NCI-H2171 (cell line): ENCODE measurements at regions not wholly inside any gene's neighbourhood (a gene's known extent, or its start where the extent isn't known, plus 50 kb on each side); places are given as distances from the start of the nearest gene placed in this dataset.

Experiments
- DNase-seq: peaks from one replicate; lab custom pipeline; 2025; lab: John Stamatoyannopoulos, UW

DNA sequence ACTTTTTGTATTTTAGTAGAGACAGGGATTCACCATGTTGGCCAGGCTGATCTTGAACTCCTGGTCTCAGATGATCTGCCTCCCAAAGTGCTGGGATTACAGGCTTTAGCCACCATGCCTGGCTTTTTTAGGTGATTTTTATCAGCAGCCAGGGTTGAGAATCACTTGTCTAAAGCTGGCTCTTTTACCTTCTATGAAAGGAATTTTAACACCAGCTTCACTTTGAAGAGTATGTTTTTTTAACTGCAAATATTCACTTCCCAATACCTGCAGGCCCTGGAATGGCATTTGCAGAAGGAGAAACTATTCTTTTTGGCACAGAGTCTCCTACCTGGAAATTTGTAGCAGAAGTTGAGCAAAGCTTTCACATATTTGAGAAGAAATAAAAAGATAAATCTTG, 63.6 kb upstream of the NAA20 start:
- DNase-seq: no peak

DNA sequence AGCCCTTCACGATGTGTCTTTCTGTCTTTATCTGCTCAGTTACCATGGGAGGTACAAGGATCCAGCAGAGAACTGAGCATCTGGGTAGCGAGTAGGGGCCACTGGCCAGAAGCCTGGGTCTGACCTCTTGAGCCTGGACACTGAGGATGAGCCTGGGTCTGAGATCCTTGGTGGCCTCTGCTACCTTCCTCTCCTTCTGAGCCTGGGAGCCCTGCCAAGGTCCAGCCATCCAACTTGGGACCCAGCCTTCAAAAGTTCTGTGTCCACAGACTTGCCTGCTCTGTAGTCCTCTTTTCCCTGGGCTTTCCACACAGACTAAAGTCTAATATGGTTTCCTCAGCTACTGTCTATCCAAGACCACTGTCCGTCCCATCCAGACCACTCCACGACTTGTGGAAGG, 60.2 kb upstream of the NAA20 start:
- DNase-seq: no peak

DNA sequence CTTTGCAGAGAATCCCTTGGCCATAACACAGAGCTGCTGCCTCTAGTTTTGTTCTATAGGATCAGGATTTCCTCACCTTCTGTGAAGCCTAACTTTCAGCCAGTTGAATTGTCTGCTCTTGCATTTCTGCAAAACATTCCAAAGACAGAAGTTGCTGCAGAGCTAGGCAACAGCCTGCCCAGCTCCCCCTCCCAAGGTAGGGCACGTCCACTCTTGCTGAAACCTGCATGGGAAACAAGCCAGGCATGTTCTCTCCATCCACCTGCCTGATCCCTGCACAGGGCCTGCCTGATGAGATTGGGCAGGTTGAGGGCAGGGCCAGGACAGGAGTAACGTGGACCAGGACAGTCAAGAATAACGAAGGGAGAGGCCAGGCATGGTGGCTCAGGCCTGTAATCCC, 58.9 kb upstream of the NAA20 start:
- DNase-seq: no peak

DNA sequence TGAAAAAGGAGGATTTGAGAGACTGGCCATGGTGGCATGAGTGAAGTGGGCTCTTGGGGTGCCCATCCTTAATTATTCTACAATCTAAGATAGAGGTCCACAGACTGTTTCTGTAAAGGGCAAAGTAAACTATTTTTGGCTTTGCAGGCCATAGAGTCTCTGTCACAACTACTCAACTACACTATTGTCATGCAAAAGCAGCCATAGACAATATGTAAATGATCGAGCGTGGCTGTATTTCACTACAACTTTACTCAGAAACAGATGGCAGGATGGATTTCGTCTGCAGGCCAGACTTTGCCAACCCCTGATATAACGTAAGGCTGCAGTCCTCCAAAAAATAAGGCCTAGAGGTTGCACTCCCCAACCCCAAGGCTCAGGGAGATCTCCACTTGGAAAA, 58.2 kb upstream of the NAA20 start:
- no peak for DNase-seq

DNA sequence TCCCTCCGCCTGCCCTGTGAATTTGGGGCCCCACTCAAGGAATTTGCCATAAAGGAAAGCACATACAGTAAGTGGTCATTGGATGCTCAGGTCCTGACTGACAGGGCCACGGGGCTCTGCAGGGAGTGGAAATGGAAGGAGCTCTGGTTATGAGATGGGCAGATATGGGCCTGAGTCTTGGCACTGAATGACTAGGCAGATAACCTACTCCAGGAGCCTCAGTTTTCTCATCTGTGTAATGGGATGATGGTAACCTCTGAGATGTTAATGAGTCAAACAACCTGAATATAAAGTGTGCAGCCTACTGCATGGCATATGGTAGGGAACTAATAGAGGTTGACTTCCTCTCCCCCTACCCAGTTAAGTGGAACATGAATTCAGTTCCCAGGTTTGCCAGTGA, 56.4 kb upstream of the NAA20 start:
- DNase-seq: no peak

DNA sequence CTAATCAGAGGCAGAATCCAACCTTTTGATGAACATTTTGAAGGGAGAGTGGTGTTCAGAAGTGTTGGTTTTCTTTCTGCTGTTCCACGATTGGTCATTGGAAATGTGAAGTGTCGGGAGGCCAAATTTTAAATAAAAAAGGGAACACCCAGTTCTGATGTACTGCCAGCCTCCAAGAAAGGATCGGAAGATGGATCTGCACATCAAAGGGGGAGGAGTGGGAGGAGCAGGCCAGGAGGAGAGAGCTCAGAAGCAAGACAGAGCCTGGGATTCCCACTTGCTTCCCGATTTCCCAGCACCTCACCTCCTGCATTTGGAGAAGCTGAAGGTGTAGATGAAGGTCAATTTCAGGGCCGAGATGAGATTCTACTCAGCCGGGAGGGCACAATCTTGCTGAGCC, 55.9 kb upstream of the NAA20 start:
- DNase-seq: no peak

DNA sequence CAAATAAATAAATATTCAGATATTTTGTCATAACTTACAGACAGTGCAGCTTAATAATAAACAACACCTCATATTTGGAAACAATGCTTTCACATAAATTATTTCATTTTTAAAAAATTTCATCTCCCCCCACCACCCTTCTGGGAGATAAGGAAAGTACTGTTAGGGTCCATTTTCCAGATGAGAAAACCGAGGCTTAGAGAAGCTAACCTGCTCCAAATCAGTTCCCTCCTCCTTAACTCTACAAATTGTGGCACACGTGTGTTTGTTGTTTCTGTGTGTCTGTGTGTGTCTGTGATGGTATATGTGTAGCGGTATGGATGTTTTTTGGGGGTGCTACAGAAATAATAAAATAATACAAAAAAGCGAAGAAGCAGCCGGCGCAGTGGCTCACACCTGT, 54.2 kb upstream of the NAA20 start:
- DNase-seq: no peak

DNA sequence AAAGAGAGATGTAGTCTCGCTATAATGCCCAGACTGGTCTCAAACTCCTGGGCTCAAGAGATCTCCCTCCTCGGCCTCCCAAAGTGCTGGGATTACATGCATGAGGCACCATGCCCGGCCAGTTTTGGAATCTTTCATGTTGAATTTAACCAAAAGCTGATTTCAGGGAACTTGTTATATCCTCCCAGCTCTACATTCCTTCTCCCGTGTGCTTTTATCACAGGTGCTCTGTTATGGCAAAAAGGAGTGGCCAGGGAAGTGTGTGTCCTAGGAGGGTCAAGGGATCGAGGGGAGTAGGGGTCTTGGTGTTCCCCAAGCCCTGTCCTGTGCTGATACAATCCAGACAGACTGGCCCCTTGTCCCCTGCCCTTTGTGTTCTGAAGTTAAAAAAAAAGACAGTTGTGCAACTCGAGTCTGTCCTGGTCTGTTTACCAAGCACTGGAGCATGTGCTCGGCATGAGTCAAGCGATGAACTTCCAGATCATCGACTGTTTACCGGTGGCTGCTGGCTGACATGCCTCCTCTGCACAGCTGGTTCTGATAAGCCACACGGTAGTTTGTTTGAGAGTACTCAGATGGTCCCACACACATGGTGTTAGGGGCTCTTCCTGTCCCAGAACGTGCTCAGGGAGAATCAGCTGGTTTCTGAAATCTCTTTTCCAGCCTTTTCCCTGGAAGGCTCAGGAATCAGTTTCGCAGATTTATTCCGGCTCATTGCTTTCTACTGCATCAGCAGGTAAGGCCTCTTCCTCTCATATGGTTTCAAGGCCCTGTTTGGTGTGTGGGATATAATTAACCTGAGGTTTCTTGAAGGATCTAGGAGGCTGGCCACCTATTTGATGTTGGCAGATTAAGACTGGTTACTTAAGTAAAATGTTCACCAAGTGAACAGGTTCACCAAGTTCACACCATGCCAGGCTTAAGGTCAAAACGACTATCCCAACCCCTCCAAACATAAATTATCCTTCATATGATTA, 52.6 kb upstream of the NAA20 start:
- peak; percentile 62 for DNase-seq

DNA sequence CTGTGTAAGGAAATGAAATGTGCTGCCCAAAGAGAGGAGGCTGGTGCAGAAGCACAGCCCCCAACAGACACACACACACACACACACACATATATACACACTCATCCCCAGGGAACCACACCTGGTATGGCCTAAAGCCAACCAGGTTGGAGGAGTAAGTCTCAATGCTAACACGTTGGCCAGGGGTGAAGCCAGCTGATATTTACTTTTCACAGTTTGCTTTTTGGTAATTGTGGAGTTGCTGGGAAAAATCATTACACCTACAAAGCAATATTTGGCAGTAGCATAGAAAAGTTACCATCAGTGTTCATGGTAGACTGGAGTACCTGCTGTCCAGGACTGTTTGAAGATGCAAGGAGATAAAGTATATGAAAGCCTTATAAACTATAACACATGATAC, 50.3 kb upstream of the NAA20 start:
- no peak for DNase-seq
